Activated CD4-positive, alpha-beta T cell treated with anti-CD3 and anti-CD28 coated beads, Interleukin-2, amount 10 ng/mL, durations not matched to agents 24 days and 14 days (primary cell): ENCODE measurements at regions not wholly inside any gene's neighbourhood (a gene's known extent, or its start where the extent isn't known, plus 50 kb on each side); places are given as distances from the start of the nearest gene placed in this dataset.
A peak's percentile ranks its signal among the peaks of the same experiment; 100 is the strongest.

Experiments
- DNase-seq: peaks from one replicate; pipeline ENCODE4 v3.0.0; 2022
- H3K27ac Mint-ChIP-seq: one replicate; pipeline ENCODE4 v1.8.0; 2022; ENCODE audit warnings: mild to moderate bottlenecking, mixed read lengths
- H3K27me3 Mint-ChIP-seq: one replicate; pipeline ENCODE4 v1.8.0; 2022; ENCODE audit warnings: mixed read lengths
- H3K36me3 Mint-ChIP-seq: one replicate; pipeline ENCODE4 v1.8.0; 2022; ENCODE audit warnings: low read depth, mild to moderate bottlenecking, mixed read lengths
- H3K4me1 Mint-ChIP-seq: one replicate; pipeline ENCODE4 v1.8.0; 2021; ENCODE audit warnings: mixed read lengths
- H3K4me3 Mint-ChIP-seq: one replicate; pipeline ENCODE4 v1.8.0; 2022; ENCODE audit warnings: mild to moderate bottlenecking, moderate library complexity, mixed read lengths
- H3K9me3 Mint-ChIP-seq: one replicate; pipeline ENCODE4 v1.8.0; 2021; ENCODE audit warnings: mixed read lengths
- intact Hi-C: fragments of 100-400 bp; cut with micrococcal nuclease; formaldehyde crosslinking; loops from one replicate; pipeline ENCODE4 v1.15.1; 2023

- intact Hi-C loops: no loop called here
- no peak for DNase-seq
- Mint-ChIP-seq H3K27me3 (no peaks in the 10 kb centered on the region), H3K27ac (no peak overlapping the region), H3K9me3 (no peaks in the 10 kb centered on the region), H3K4me3 (no peak overlapping the region), H3K4me1 (peaks cover 11% of the 10 kb centered on the region), H3K36me3 (no peaks in the 10 kb centered on the region)
These were observed 62.0 kb downstream of the HFE start for GRCh38 chr6:26149240-26149639.

- DNase-seq: peak; percentile 54
- Mint-ChIP-seq H3K27ac (no peak overlapping the region), H3K9me3 (no peaks in the 10 kb centered on the region), H3K36me3 (peaks cover 8% of the 10 kb centered on the region), H3K27me3 (peaks cover 4% of the 10 kb centered on the region), H3K4me1 (peaks cover 27% of the 10 kb centered on the region), H3K4me3 (no peak overlapping the region)
- intact Hi-C loops: no loop called here
These were observed 65.2 kb downstream of the HFE start for GRCh38 chr6:26152226-26153101.

GRCh38 chr6:26155061-26155930, 68.1 kb downstream of the HFE start:
- DNase-seq: peak; percentile 71
- intact Hi-C loops: loop anchor here (5.0 kb wide), 3 partner anchors 117 to 1737 kb away; a partner anchor contains a TSS
- Mint-ChIP-seq H3K36me3 (peaks cover 21% of the 10 kb centered on the region), H3K4me3 (peak overlapping the region; percentile 90), H3K9me3 (peaks cover 5% of the 10 kb centered on the region), H3K4me1 (peaks cover 46% of the 10 kb centered on the region), H3K27ac (peak overlapping the region; percentile 93), H3K27me3 (peaks cover 11% of the 10 kb centered on the region)

- DNase-seq: peak; percentile 97
- Mint-ChIP-seq H3K27me3 (peaks cover 11% of the 10 kb centered on the region), H3K27ac (peak overlapping the region; percentile 93), H3K4me1 (peaks cover 53% of the 10 kb centered on the region), H3K4me3 (peak overlapping the region; percentile 90), H3K9me3 (peaks cover 5% of the 10 kb centered on the region), H3K36me3 (peaks cover 21% of the 10 kb centered on the region)
- intact Hi-C loops: loop anchor here (5.0 kb wide), 3 partner anchors 116 to 1736 kb away; a partner anchor contains a TSS
These were observed 69.0 kb downstream of the HFE start for GRCh38 chr6:26156105-26156849.

- Mint-ChIP-seq H3K4me3 (peak overlapping the region; percentile 90), H3K27me3 (peaks cover 11% of the 10 kb centered on the region), H3K27ac (peak overlapping the region; percentile 93), H3K36me3 (peaks cover 21% of the 10 kb centered on the region), H3K9me3 (peaks cover 5% of the 10 kb centered on the region), H3K4me1 (peaks cover 54% of the 10 kb centered on the region)
- intact Hi-C loops: loop anchor here (1.0 to 5.0 kb wide), 6 partner anchors 33 to 1735 kb away; a partner anchor contains a TSS
- no peak for DNase-seq
These were observed 69.6 kb downstream of the HFE start for GRCh38 chr6:26156850-26157250.

GRCh38 chr6:26157251-26158075, 70.2 kb downstream of the HFE start:
- Mint-ChIP-seq H3K4me1 (peaks cover 57% of the 10 kb centered on the region), H3K27me3 (peaks cover 11% of the 10 kb centered on the region), H3K9me3 (peaks cover 5% of the 10 kb centered on the region), H3K27ac (peak overlapping the region; percentile 93), H3K36me3 (peaks cover 24% of the 10 kb centered on the region), H3K4me3 (peak overlapping the region; percentile 90)
- peak; percentile 96 for DNase-seq
- intact Hi-C loops: loop anchor here (1.0 to 5.0 kb wide), 10 partner anchors 33 to 1735 kb away; a partner anchor contains a TSS

- intact Hi-C loops: loop anchor here (1.0 to 5.0 kb wide), 7 partner anchors 39 to 1734 kb away; a partner anchor contains a TSS
- Mint-ChIP-seq H3K36me3 (peaks cover 24% of the 10 kb centered on the region), H3K4me1 (peaks cover 55% of the 10 kb centered on the region), H3K9me3 (peaks cover 5% of the 10 kb centered on the region), H3K27me3 (peaks cover 11% of the 10 kb centered on the region), H3K4me3 (peak overlapping the region; percentile 90), H3K27ac (peak overlapping the region; percentile 93)
- peak; percentile 97 for DNase-seq
These were observed 70.9 kb downstream of the HFE start for GRCh38 chr6:26158076-26158580.

- H3K9me3 Mint-ChIP-seq: peaks cover 5% of the 10 kb centered on the region
- H3K4me3 Mint-ChIP-seq: peak overlapping the region; percentile 90
- DNase-seq: peak; percentile 89
- H3K36me3 Mint-ChIP-seq: peaks cover 26% of the 10 kb centered on the region
- H3K27me3 Mint-ChIP-seq: peaks cover 11% of the 10 kb centered on the region
- peaks cover 58% of the 10 kb centered on the region for H3K4me1 Mint-ChIP-seq
- peak overlapping the region; percentile 93 for H3K27ac Mint-ChIP-seq
- intact Hi-C loops: loop anchor here (1.0 to 5.0 kb wide), 7 partner anchors 39 to 1734 kb away; a partner anchor contains a TSS
These were observed 71.5 kb downstream of the HFE start for GRCh38 chr6:26158581-26159356.

GRCh38 chr6:26159357-26160273, 72.4 kb downstream of the HFE start:
- Mint-ChIP-seq H3K27ac (peak overlapping the region; percentile 93), H3K27me3 (peaks cover 11% of the 10 kb centered on the region), H3K4me1 (peaks cover 61% of the 10 kb centered on the region), H3K4me3 (peak overlapping the region; percentile 90), H3K36me3 (peaks cover 30% of the 10 kb centered on the region), H3K9me3 (peaks cover 5% of the 10 kb centered on the region)
- peak; percentile 78 for DNase-seq
- intact Hi-C loops: loop anchor here (1.0 to 5.0 kb wide), 7 partner anchors 12 to 1733 kb away; a partner anchor contains a TSS

- intact Hi-C loops: no loop called here
- Mint-ChIP-seq H3K4me3 (peak overlapping the region; percentile 34), H3K27me3 (peaks cover 11% of the 10 kb centered on the region)
These were observed 74.1 kb downstream of the HFE start for GRCh38 chr6:26161322-26161721.

GRCh38 chr6:26162399-26162798, 75.2 kb downstream of the HFE start:
- Mint-ChIP-seq H3K9me3 (peaks cover 5% of the 10 kb centered on the region), H3K4me3 (no peak overlapping the region), H3K27me3 (peaks cover 7% of the 10 kb centered on the region), H3K4me1 (peaks cover 61% of the 10 kb centered on the region), H3K36me3 (peaks cover 32% of the 10 kb centered on the region), H3K27ac (no peak overlapping the region)
- intact Hi-C loops: no loop called here
- DNase-seq: peak; percentile 53

More at GRCh38 chr6:26161322-26161721, 74.1 kb downstream of the HFE start:
- peak; percentile 54 for DNase-seq
- Mint-ChIP-seq H3K4me1 (peaks cover 66% of the 10 kb centered on the region), H3K27ac (peak overlapping the region; percentile 45), H3K9me3 (peaks cover 5% of the 10 kb centered on the region), H3K36me3 (peaks cover 37% of the 10 kb centered on the region)
